ENCODE measurements at regions not wholly inside any gene's neighbourhood (a gene's known extent, or its start where the extent isn't known, plus 50 kb on each side); places are given as distances from the start of the nearest gene placed in this dataset.
A peak's percentile ranks its signal among the peaks of the same experiment; 100 is the strongest.

DNA sequence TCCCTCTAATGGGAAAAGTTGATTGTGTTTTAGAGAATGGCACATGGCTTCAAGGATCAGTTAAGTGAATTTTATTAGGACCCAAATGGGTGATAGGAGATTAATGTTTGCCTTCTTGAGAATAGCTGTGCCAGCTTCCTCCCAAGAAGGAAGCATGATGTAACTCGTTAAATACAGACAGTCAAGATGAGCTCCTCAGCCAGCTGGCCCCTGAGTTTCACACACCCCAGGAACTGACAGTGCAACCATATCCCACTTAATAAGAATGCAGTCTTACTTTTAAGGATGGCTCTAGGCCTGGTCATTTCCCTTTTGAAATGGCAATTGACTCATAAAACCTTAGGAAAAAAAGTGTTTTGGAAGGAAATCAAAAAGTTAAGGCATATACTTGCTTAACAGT is 472.8 kb upstream of the KCNMB2 start:
- Histone ChIP-seq H2AFZ (ENCODE audit: low read length) (no peak overlapping the region), H3K36me3 (ENCODE audit: low read depth, low read length) (no peaks in the 10 kb centered on the region), H3K9ac (ENCODE audit: low read length) (no peak overlapping the region), H3K4me1 (ENCODE audit: insufficient read depth, low read length) (peaks cover 11% of the 10 kb centered on the region), H3K9me3 (ENCODE audit: low read length) (no peaks in the 10 kb centered on the region), H3K79me2 (ENCODE audit: low read length) (no peaks in the 10 kb centered on the region), H3K4me2 (ENCODE audit: low read length) (no peak overlapping the region; the same call in 1 of the 2 replicates), H3K27ac (ENCODE audit: low read length) (peak overlapping the region; percentile 15; the same call in 1 of the 2 replicates), H3K27me3 (ENCODE audit: low read length) (no peaks in the 10 kb centered on the region), H3K9me2 (replicated peaks; ENCODE audit: low read length) (no peaks in the 10 kb centered on the region), H4K20me1 (ENCODE audit: low read length) (no peaks in the 10 kb centered on the region), H3F3A (ENCODE audit: low read length, unreplicated experiment) (no peaks in the 10 kb centered on the region), H3K4me3 (ENCODE audit: low read length) (no peak overlapping the region)
- ChIA-PET POLR2A (ENCODE audit: unreplicated experiment) (no interaction called here), CTCF (interaction anchor here (0.7 kb wide), 1 partner anchor 1101 kb away, joined by 4 read pairs; no protein-coding TSS in a partner anchor)
- intact Hi-C loops (cut with micrococcal nuclease), result loop anchor here (10.0 kb wide), 1 partner anchor 229 kb away; no protein-coding TSS in a partner anchor
- DNase-seq (peak; percentile 56), ATAC-seq (peak; percentile 99)
- TF ChIP-seq EZH2phosphoT487 (IDR thresholded peaks at IDR 0.05; ENCODE audit: borderline replicate concordance, low read length) (no peak), EZH2 (IDR thresholded peaks at IDR 0.05; ENCODE audit: low read length, unreplicated experiment) (no peak)
- TF ChIP-seq, protein P1, sequence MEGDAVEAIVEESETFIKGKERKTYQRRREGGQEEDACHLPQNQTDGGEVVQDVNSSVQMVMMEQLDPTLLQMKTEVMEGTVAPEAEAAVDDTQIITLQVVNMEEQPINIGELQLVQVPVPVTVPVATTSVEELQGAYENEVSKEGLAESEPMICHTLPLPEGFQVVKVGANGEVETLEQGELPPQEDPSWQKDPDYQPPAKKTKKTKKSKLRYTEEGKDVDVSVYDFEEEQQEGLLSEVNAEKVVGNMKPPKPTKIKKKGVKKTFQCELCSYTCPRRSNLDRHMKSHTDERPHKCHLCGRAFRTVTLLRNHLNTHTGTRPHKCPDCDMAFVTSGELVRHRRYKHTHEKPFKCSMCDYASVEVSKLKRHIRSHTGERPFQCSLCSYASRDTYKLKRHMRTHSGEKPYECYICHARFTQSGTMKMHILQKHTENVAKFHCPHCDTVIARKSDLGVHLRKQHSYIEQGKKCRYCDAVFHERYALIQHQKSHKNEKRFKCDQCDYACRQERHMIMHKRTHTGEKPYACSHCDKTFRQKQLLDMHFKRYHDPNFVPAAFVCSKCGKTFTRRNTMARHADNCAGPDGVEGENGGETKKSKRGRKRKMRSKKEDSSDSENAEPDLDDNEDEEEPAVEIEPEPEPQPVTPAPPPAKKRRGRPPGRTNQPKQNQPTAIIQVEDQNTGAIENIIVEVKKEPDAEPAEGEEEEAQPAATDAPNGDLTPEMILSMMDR (conservative IDR thresholded peaks at IDR 0.05; ENCODE audit: low read depth, low read length), result no peak
- no TSS peak for BruUV-seq (replicated peaks)

DNA sequence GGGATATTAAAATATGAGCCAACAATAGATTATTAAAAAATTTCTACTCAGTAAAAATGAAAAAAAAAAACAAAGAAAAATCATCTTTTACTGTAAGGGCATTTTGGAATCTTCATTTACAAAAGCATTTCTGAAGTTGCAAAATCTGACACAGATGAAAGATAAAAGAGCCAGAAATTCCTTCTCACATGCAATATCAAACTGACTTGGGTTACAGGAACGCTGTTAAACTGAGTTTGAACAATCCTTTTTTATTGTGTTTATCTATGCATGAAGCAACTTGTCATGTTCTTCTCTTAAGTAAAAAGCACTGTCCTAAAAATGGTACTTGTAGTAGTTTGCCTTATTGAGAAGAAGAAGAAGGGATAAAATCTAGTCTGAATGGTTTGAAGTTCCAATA is 468.5 kb upstream of the KCNMB2 start:
- ATAC-seq, result no peak
- no peak overlapping the region for H3K9ac ChIP-seq (ENCODE audit: low read length)
- H3K4me3 ChIP-seq (ENCODE audit: low read length), result no peak overlapping the region
- CTCF ChIA-PET, result no interaction called here
- H3K36me3 ChIP-seq (ENCODE audit: low read depth, low read length), result no peaks in the 10 kb centered on the region
- POLR2A ChIA-PET (ENCODE audit: unreplicated experiment), result no interaction called here
- intact Hi-C loops (cut with micrococcal nuclease), result loop anchor here (10.0 kb wide), 1 partner anchor 233 kb away; no protein-coding TSS in a partner anchor
- H3K9me2 ChIP-seq (replicated peaks; ENCODE audit: low read length), result no peaks in the 10 kb centered on the region
- H3K9me3 ChIP-seq (ENCODE audit: low read length), result no peaks in the 10 kb centered on the region
- H4K20me1 ChIP-seq (ENCODE audit: low read length), result no peaks in the 10 kb centered on the region
- no peak overlapping the region for H2AFZ ChIP-seq (ENCODE audit: low read length)
- no peak for TF ChIP-seq EZH2phosphoT487 (IDR thresholded peaks at IDR 0.05; ENCODE audit: borderline replicate concordance, low read length)
- TF ChIP-seq, protein P1 (conservative IDR thresholded peaks at IDR 0.05; ENCODE audit: low read depth, low read length), result no peak
- no peak for TF ChIP-seq EZH2 (IDR thresholded peaks at IDR 0.05; ENCODE audit: low read length, unreplicated experiment)
- H3K4me1 ChIP-seq (ENCODE audit: insufficient read depth, low read length), result peaks cover 11% of the 10 kb centered on the region
- BruUV-seq (replicated peaks), result no TSS peak
- H3K79me2 ChIP-seq (ENCODE audit: low read length), result no peaks in the 10 kb centered on the region
- no peak overlapping the region for H3K27ac ChIP-seq (ENCODE audit: low read length)
- DNase-seq, result no peak
- H3F3A ChIP-seq (ENCODE audit: low read length, unreplicated experiment), result no peaks in the 10 kb centered on the region
- no peak overlapping the region for H3K4me2 ChIP-seq (ENCODE audit: low read length)
- no peaks in the 10 kb centered on the region for H3K27me3 ChIP-seq (ENCODE audit: low read length)

DNA sequence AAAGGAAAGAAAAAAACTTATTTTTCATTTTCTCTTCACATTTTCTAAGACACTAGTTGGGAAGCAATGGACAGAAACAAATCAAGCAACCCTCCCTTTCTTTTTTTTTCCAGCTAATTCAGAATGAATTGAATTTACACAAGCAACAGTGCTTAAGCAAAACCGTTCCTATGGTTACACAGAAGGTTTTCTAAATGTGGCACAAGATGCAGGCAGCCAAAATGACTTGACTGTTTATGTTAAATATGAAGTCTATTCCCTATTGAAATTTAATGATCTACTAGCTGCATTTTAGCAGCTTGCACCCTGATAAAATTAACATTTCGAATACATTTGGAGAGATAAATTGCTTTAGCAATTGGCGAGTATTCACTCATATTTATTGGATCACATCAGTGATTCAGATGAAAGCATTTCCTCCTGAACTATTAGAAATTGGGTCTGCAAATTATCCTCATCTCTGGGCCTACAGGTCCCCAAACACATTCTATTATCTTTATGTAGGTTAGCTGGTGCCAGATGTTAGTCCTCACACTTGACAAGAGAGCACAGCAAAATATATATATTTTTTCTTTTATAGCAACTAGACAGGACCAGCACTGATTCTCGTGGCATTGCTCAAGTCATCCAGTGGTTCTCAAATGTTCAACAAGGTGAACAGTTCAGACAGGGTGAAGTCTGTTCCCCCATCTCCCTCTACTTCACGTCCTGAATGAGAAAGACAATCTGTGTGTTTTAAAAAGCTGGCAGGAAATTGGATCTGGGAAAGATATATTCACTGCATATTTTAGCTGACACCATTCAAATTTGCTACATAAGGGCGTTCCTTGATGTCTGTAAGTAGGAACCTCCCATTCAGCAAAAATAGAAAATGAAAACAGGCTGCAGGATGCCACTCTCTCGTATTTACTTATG is 463.6 kb upstream of the KCNMB2 start:
- Histone ChIP-seq H3K4me1 (ENCODE audit: insufficient read depth, low read length) (no peaks in the 10 kb centered on the region), H3K9me3 (ENCODE audit: low read length) (no peaks in the 10 kb centered on the region), H2AFZ (ENCODE audit: low read length) (no peak overlapping the region), H3K9ac (ENCODE audit: low read length) (no peak overlapping the region), H3K27ac (ENCODE audit: low read length) (no peak overlapping the region), H3K4me3 (ENCODE audit: low read length) (no peak overlapping the region), H3K79me2 (ENCODE audit: low read length) (no peaks in the 10 kb centered on the region), H3K9me2 (replicated peaks; ENCODE audit: low read length) (no peaks in the 10 kb centered on the region), H3K27me3 (ENCODE audit: low read length) (no peaks in the 10 kb centered on the region), H3K4me2 (ENCODE audit: low read length) (no peak overlapping the region), H3K36me3 (ENCODE audit: low read depth, low read length) (no peaks in the 10 kb centered on the region), H3F3A (ENCODE audit: low read length, unreplicated experiment) (no peaks in the 10 kb centered on the region), H4K20me1 (ENCODE audit: low read length) (no peaks in the 10 kb centered on the region)
- intact Hi-C loops (cut with micrococcal nuclease), result no loop called here
- ChIA-PET POLR2A (ENCODE audit: unreplicated experiment) (no interaction called here), CTCF (no interaction called here)
- ATAC-seq (no peak), DNase-seq (no peak)
- no TSS peak for BruUV-seq (replicated peaks)
- TF ChIP-seq EZH2phosphoT487 (IDR thresholded peaks at IDR 0.05; ENCODE audit: borderline replicate concordance, low read length) (no peak), EZH2 (IDR thresholded peaks at IDR 0.05; ENCODE audit: low read length, unreplicated experiment) (no peak)
- TF ChIP-seq, protein P1 (conservative IDR thresholded peaks at IDR 0.05; ENCODE audit: low read depth, low read length), result no peak

All from PC-3 (cell line).